A549 (cell line): ENCODE measurements at regions not wholly inside any gene's neighbourhood (a gene's known extent, or its start where the extent isn't known, plus 50 kb on each side); places are given as distances from the start of the nearest gene placed in this dataset.
"Not testable (repeated sequence)": the region's sequence is repeated elsewhere in the genome, so short reads cannot be mapped to it uniquely, and the experiment has no call there.

Experiments used
- ATAC-seq, 2 experiments: fragments of 200-7000 bp in 1 of 2; fragments of >200 bp in 1 of 2; cut with Nextera tagmentation in 1 of 2; cut with Tn5 transposase in 1 of 2; 3 replicates each; pipeline versions ENCODE4 v1.8.0 to v1.9.1; 2018 to 2020; ENCODE audit warnings: mild to moderate bottlenecking in 1 of 2, moderate library complexity in 1 of 2
- CTCF ChIA-PET: fragments of 300-600 bp; sonication (Branson Sonifier 250); formaldehyde crosslinking; extraction: SDS; loops from one replicate; lab custom pipeline; 2021; ENCODE audit warnings: antibody characterized with exemption, inconsistent platforms; lab: Yijun Ruan, JAX
- POLR2A ChIA-PET: fragments of 350-600 bp; formaldehyde crosslinking; extraction: SDS; loops from one replicate; lab custom pipeline; 2021; ENCODE audit warnings: antibody characterized with exemption, inconsistent platforms; lab: Yijun Ruan, JAX
- DNase-seq, 2 experiments: peaks; one replicate each; pipeline versions ENCODE4 v3.0.0 to v3.0.0-alpha.2; 2011 to 2016; ENCODE audit warnings: low read depth in 1 of 2, low spot score in 1 of 2
- FAIRE-seq: peaks from 2 replicates; lab custom pipeline; 2011; peaks lifted over from hg19 to GRCh38; lab: Jason Lieb, UNC
- H3K27ac ChIP-seq, 2 experiments: fragments of >200 bp; sonication (Bioruptor Twin); formaldehyde crosslinking; 3 replicates each; pipeline ENCODE4 v1.5.1; 2016 to 2017
- H3K4me1 ChIP-seq: fragments of >200 bp; sonication (Bioruptor Twin); formaldehyde crosslinking; 3 replicates; pipeline ENCODE4 v1.6.1; 2016
- H3K4me2 ChIP-seq: fragments of >200 bp; sonication (Bioruptor Twin); formaldehyde crosslinking; 3 replicates; pipeline ENCODE4 v1.6.1; 2016
- H3K4me3 ChIP-seq: fragments of >200 bp; sonication (Bioruptor Twin); formaldehyde crosslinking; 3 replicates; pipeline ENCODE4 v1.5.1; 2016
- H3K9me3 ChIP-seq: fragments of >200 bp; sonication (Bioruptor Twin); formaldehyde crosslinking; 3 replicates; pipeline ENCODE4 v1.6.1; 2016
- EHF ChIP-seq: fragments of 250-450 bp; sonication (Bioruptor Pico); IDR thresholded peaks from 2 replicates; pipeline ENCODE4 v1.5.0; 2020; ENCODE audit warnings: mild to moderate bottlenecking
- ESRRA ChIP-seq: fragments of 150-350 bp; IDR thresholded peaks from 2 replicates; pipeline ENCODE4 v1.6.1; 2014; ENCODE audit warnings: mild to moderate bottlenecking, low read length, borderline replicate concordance
- HOXA7 ChIP-seq: fragments of 250-450 bp; sonication (Bioruptor Pico); IDR thresholded peaks from 2 replicates; pipeline ENCODE4 v1.5.0; 2020; ENCODE audit warnings: mild to moderate bottlenecking, moderate library complexity
- HOXB13 ChIP-seq: fragments of 250-450 bp; sonication (Bioruptor Pico); IDR thresholded peaks from 2 replicates; pipeline ENCODE4 v1.5.0; 2020; ENCODE audit warnings: low read depth, mild to moderate bottlenecking, moderate library complexity
- HOXB5 ChIP-seq: fragments of 250-450 bp; sonication (Bioruptor Pico); IDR thresholded peaks from 2 replicates; pipeline ENCODE4 v1.5.0; 2020; ENCODE audit warnings: mild to moderate bottlenecking, moderate library complexity
- JUN ChIP-seq, 2 experiments: fragments of >200 bp; sonication (Bioruptor Twin); formaldehyde crosslinking; IDR thresholded peaks; 2 replicates in 1 of 2; 3 replicates in 1 of 2; pipeline ENCODE4 v1.6.1; 2016 to 2017
- NFE2L2 ChIP-seq: fragments of 150-350 bp; conservative IDR thresholded peaks from 2 replicates; pipeline ENCODE4 v1.6.1; 2014; ENCODE audit warnings: low read length
- NR3C1 ChIP-seq: fragments of >200 bp; sonication (Bioruptor Twin); formaldehyde crosslinking; IDR thresholded peaks from 3 replicates; pipeline ENCODE4 v1.6.1; 2017
- PHF8 ChIP-seq: fragments of 200-600 bp; sonication (generic); IDR thresholded peaks from 2 replicates; pipeline ENCODE4 v1.6.1; 2016; ENCODE audit warnings: low read depth, mild to moderate bottlenecking, antibody characterized with exemption, moderate library complexity, borderline replicate concordance
- RFX5 ChIP-seq: fragments of 450-650 bp; IDR thresholded peaks from 2 replicates; pipeline ENCODE4 v1.7.1; 2014; ENCODE audit warnings: antibody characterized with exemption, mild to moderate bottlenecking, moderate library complexity
- ZFP36 ChIP-seq: fragments of 450-650 bp; IDR thresholded peaks from 2 replicates; pipeline ENCODE4 v1.6.1; 2014; ENCODE audit warnings: borderline replicate concordance; ENCODE audit not compliant: partially characterized antibody
- WGBS: methylation state at CpG from one replicate; pipeline ENCODE4 v1.1.6; 2017; ENCODE audit errors: missing lambda C conversion rate; 5-methylcytosine and 5-hydroxymethylcytosine counted together
- TF ChIP-seq, protein P1 (sequence below): fragments of >200 bp; sonication (Bioruptor Twin); formaldehyde crosslinking; IDR thresholded peaks from 3 replicates; pipeline ENCODE4 v1.6.1; 2016
- TF ChIP-seq, protein P2 (sequence below): fragments of 150-350 bp; IDR thresholded peaks from 2 replicates; pipeline ENCODE4 v1.6.1; 2014; ENCODE audit warnings: low read depth, mild to moderate bottlenecking, low read length
- TF ChIP-seq, protein P3 (sequence below): IDR thresholded peaks from 2 replicates; pipeline ENCODE4 v1.6.1; 2012
- TF ChIP-seq, protein P4 (sequence below): fragments of 250-450 bp; sonication (Bioruptor Pico); IDR thresholded peaks from 2 replicates; pipeline ENCODE4 v1.5.0; 2020; ENCODE audit warnings: low read depth, mild to moderate bottlenecking, moderate library complexity
- TF ChIP-seq, protein P5 (sequence below): IDR thresholded peaks from 2 replicates; pipeline ENCODE4 v1.6.1; 2012

DNA sequence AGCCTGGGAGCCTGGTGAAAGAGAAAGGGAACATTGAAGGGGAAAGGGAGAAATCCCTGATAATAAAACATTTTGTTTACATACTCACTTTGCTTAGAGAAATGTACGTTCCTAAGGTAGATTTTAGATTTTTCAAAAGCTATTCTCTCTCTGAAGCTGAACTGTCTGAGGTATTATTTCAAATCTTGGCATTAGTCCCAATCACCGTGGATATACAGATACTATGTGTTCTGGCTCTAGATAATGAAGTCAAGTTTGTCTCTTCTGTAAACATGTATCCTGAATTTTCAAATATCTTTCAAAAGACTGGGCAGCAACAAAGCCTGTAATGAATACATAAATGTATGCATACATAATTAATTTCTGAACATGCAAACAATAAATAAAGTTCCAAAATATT is 1104.2 kb upstream of the FAM98A start:
- FAIRE-seq = no peak
- Histone ChIP-seq H3K9me3 (no peaks in the 10 kb centered on the region), H3K27ac (no peak overlapping the region), H3K4me1 (no peaks in the 10 kb centered on the region), H3K4me2 (no peak overlapping the region), H3K4me3 (no peak overlapping the region)
- TF ChIP-seq ESRRA (no peak), EHF (CRISPR knock-in tag) (no peak)
- TF ChIP-seq, protein P1, sequence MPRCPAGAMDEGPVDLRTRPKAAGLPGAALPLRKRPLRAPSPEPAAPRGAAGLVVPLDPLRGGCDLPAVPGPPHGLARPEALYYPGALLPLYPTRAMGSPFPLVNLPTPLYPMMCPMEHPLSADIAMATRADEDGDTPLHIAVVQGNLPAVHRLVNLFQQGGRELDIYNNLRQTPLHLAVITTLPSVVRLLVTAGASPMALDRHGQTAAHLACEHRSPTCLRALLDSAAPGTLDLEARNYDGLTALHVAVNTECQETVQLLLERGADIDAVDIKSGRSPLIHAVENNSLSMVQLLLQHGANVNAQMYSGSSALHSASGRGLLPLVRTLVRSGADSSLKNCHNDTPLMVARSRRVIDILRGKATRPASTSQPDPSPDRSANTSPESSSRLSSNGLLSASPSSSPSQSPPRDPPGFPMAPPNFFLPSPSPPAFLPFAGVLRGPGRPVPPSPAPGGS = no peak
- TF ChIP-seq, protein P2, sequence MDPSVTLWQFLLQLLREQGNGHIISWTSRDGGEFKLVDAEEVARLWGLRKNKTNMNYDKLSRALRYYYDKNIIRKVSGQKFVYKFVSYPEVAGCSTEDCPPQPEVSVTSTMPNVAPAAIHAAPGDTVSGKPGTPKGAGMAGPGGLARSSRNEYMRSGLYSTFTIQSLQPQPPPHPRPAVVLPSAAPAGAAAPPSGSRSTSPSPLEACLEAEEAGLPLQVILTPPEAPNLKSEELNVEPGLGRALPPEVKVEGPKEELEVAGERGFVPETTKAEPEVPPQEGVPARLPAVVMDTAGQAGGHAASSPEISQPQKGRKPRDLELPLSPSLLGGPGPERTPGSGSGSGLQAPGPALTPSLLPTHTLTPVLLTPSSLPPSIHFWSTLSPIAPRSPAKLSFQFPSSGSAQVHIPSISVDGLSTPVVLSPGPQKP = no peak
- POLR2A ChIA-PET = no interaction called here
- ATAC-seq = no peak
- DNase-seq = no peak
- WGBS = 17% methylated on average over 2 of the region's 2 CpGs
- CTCF ChIA-PET = no interaction called here

DNA sequence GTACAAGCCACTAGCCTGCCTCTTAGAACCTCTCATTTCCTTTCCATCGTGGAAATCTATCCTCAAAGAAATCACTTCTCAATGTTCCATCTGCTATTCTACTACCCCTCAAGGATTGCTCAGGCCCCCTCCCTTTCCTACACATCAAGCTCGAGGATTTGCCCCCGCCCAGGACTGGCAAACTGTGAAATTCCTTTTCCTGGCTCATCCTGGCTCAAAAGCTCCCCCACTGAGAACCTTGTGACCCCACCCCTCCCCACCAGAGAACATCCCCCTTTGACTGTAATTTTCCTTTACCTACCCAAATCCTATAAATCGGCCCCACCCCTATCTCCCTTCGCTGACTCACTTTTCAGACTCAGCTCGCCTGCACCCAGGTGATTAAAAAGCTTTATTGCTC is 1103.3 kb upstream of the FAM98A start:
- H3K27ac ChIP-seq, DNase-seq, ATAC-seq, H3K9me3 ChIP-seq, CTCF ChIA-PET, H3K4me2 ChIP-seq, H3K4me3 ChIP-seq, H3K4me1 ChIP-seq, FAIRE-seq, POLR2A ChIA-PET: not testable (repeated sequence)
- WGBS = 22% methylated on average over 6 of the region's 6 CpGs

DNA sequence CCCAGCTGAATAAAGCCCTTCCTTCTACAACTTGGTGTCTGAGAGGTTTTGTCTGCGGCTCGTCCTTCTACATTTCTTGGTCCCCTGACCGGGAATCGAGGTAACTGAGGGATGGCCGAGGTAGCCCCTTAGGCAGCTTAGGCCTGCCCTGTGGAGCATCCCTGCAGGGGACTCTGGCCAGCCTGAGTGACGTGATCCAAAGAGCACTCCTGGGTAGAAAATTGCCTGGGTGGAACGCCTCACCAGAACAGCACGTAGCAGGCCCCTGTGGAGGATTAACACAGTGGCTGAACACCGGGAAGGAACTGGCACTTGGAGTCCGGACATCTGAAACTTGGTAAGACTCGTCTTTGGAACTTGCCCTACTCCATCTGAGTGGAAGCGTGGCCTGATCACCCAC is 1078.5 kb upstream of the FAM98A start:
- ATAC-seq, H3K4me3 ChIP-seq, H3K4me1 ChIP-seq, POLR2A ChIA-PET, H3K27ac ChIP-seq, DNase-seq, CTCF ChIA-PET, FAIRE-seq, H3K9me3 ChIP-seq, H3K4me2 ChIP-seq: not testable (repeated sequence)
- WGBS = 22% methylated on average over 12 of the region's 12 CpGs

DNA sequence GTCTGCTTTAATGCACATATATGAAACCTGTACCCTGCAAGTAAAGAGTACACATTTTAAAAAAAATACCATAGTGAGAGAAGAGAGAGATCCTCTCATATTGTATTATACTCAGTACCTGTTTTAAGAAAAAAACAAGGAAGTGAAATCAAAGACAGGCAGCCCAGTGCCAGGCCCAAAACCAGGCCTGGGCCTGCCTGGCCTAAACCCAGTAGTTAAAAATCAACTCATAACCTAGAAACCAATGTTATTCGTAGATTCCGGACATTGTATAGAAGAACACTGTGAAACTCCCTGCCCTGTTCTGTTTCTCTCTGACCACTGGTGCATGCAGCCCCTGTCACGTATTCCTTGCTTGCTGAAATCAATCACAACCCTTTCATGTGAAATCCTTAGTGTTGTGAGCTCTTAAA is 1078.0 kb upstream of the FAM98A start:
- H3K4me2 ChIP-seq, DNase-seq, H3K27ac ChIP-seq, H3K4me1 ChIP-seq, H3K4me3 ChIP-seq, CTCF ChIA-PET, ATAC-seq, FAIRE-seq, H3K9me3 ChIP-seq, POLR2A ChIA-PET: not testable (repeated sequence)
- WGBS = 58% methylated on average over 3 of the region's 3 CpGs

DNA sequence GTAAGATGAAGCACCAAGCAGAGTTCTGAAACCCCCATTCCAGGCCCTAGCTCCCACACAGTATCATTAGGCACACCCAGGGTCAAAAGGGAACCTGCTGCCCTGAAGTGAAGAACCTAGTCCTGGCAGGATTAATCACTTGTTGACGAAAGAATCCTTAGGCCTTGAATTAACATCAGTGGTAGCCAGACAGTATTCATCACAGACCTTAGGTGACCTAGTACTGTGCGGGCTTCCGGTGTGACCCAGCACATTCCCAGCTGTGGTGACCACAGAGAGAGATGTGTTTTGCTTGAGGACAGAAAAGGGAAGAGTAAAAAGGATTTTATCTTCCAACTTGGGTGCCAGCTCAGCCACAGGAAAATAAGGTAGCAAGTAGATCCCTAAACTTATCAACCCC is 1071.4 kb upstream of the FAM98A start:
- H3K4me3 ChIP-seq = no peak overlapping the region
- ChIA-PET CTCF (interaction anchor here (0.6 kb wide), 1 partner anchor 592 kb away, joined by 3 read pairs; no protein-coding TSS in a partner anchor), POLR2A (no interaction called here)
- FAIRE-seq (no peak), DNase-seq (no peak), ATAC-seq (no peak)
- H3K4me1 ChIP-seq = no peaks in the 10 kb centered on the region
- no peak overlapping the region for H3K27ac ChIP-seq
- TF ChIP-seq HOXB13 (CRISPR knock-in tag) (no peak), ZFP36 (no peak), PHF8 (no peak), HOXB5 (CRISPR knock-in tag) (no peak), NFE2L2 (no peak), HOXA7 (CRISPR knock-in tag) (no peak), RFX5 (no peak), JUN (IDR thresholded peaks at IDR 0.05) (no peak), NR3C1 (no peak)
- TF ChIP-seq, protein P3, sequence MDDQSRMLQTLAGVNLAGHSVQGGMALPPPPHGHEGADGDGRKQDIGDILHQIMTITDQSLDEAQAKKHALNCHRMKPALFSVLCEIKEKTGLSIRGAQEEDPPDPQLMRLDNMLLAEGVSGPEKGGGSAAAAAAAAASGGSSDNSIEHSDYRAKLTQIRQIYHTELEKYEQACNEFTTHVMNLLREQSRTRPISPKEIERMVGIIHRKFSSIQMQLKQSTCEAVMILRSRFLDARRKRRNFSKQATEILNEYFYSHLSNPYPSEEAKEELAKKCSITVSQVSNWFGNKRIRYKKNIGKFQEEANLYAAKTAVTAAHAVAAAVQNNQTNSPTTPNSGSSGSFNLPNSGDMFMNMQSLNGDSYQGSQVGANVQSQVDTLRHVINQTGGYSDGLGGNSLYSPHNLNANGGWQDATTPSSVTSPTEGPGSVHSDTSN = no peak
- TF ChIP-seq, protein P4, sequence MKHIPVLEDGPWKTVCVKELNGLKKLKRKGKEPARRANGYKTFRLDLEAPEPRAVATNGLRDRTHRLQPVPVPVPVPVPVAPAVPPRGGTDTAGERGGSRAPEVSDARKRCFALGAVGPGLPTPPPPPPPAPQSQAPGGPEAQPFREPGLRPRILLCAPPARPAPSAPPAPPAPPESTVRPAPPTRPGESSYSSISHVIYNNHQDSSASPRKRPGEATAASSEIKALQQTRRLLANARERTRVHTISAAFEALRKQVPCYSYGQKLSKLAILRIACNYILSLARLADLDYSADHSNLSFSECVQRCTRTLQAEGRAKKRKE (CRISPR knock-in tag) = no peak
- TF ChIP-seq, protein P5, sequence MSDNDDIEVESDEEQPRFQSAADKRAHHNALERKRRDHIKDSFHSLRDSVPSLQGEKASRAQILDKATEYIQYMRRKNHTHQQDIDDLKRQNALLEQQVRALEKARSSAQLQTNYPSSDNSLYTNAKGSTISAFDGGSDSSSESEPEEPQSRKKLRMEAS = no peak
- no peaks in the 10 kb centered on the region for H3K9me3 ChIP-seq
- WGBS = 29% methylated on average over 3 of the region's 3 CpGs
- no peak overlapping the region for H3K4me2 ChIP-seq
